ENCODE measurements at regions not wholly inside any gene's neighbourhood (a gene's known extent, or its start where the extent isn't known, plus 50 kb on each side); places are given as distances from the start of the nearest gene placed in this dataset.

DNA sequence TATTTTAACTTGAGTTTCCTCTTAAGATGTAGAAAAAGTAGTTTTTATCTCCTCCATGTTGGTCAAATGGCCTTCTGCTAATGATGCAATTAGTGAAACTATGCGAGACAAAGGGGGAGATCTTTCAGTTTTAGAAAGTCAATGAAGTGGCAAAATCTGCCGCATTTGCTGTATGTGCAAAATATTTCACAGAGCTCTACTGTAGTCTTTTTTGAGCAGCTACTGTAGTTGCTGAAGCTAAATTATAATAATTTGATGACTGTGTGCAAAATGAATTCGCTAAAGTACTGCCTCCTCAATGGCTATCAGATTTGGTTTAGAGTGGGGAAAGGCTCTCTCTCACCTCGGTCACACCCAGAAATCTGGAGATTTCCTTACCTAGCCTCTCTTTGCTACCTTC is 267.6 kb upstream of the ZFP64 start:
- no peak for DNase-seq (ENCODE audit: low spot score)
- Histone ChIP-seq H3K27ac (ENCODE audit: low read depth in 1 of 2, low read length in 2 of 2) (no peak overlapping the region), H3K4me1 (ENCODE audit: control insufficient read depth in 4 of 4, insufficient read depth in 4 of 4, low read length in 3 of 4) (no peaks in the 10 kb centered on the region), H3K36me3 (ENCODE audit: control insufficient read depth in 4 of 4, insufficient read depth in 3 of 4, low read depth in 1 of 4, low read length in 3 of 4) (no peaks in the 10 kb centered on the region), H3K9me3 (ENCODE audit: control insufficient read depth in 4 of 4, low read length in 3 of 4) (no peaks in the 10 kb centered on the region), H3K4me3 (ENCODE audit: low read depth in 1 of 3, low read length in 3 of 3) (no peak overlapping the region), H3K9ac (ENCODE audit: low read depth in 1 of 2, low read length in 2 of 2) (no peak overlapping the region), H3K27me3 (ENCODE audit: control insufficient read depth in 4 of 4, insufficient read depth in 4 of 4, low read length in 3 of 4) (no peaks in the 10 kb centered on the region)
- TF ChIP-seq, protein P1, sequence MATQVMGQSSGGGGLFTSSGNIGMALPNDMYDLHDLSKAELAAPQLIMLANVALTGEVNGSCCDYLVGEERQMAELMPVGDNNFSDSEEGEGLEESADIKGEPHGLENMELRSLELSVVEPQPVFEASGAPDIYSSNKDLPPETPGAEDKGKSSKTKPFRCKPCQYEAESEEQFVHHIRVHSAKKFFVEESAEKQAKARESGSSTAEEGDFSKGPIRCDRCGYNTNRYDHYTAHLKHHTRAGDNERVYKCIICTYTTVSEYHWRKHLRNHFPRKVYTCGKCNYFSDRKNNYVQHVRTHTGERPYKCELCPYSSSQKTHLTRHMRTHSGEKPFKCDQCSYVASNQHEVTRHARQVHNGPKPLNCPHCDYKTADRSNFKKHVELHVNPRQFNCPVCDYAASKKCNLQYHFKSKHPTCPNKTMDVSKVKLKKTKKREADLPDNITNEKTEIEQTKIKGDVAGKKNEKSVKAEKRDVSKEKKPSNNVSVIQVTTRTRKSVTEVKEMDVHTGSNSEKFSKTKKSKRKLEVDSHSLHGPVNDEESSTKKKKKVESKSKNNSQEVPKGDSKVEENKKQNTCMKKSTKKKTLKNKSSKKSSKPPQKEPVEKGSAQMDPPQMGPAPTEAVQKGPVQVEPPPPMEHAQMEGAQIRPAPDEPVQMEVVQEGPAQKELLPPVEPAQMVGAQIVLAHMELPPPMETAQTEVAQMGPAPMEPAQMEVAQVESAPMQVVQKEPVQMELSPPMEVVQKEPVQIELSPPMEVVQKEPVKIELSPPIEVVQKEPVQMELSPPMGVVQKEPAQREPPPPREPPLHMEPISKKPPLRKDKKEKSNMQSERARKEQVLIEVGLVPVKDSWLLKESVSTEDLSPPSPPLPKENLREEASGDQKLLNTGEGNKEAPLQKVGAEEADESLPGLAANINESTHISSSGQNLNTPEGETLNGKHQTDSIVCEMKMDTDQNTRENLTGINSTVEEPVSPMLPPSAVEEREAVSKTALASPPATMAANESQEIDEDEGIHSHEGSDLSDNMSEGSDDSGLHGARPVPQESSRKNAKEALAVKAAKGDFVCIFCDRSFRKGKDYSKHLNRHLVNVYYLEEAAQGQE (IDR thresholded peaks at IDR 0.05) = no peak
- TF ChIP-seq, protein P2, sequence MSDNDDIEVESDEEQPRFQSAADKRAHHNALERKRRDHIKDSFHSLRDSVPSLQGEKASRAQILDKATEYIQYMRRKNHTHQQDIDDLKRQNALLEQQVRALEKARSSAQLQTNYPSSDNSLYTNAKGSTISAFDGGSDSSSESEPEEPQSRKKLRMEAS (IDR thresholded peaks at IDR 0.05) = no peak
- TF ChIP-seq FOXA2 (IDR thresholded peaks at IDR 0.05) = no peak
- no peak for TF ChIP-seq RAD21 (IDR thresholded peaks at IDR 0.05)
- TF ChIP-seq, protein P3, sequence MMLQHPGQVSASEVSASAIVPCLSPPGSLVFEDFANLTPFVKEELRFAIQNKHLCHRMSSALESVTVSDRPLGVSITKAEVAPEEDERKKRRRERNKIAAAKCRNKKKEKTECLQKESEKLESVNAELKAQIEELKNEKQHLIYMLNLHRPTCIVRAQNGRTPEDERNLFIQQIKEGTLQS (IDR thresholded peaks at IDR 0.05) = no peak
- TF ChIP-seq JUND (IDR thresholded peaks at IDR 0.05) = no peak
- TF ChIP-seq, protein P4, sequence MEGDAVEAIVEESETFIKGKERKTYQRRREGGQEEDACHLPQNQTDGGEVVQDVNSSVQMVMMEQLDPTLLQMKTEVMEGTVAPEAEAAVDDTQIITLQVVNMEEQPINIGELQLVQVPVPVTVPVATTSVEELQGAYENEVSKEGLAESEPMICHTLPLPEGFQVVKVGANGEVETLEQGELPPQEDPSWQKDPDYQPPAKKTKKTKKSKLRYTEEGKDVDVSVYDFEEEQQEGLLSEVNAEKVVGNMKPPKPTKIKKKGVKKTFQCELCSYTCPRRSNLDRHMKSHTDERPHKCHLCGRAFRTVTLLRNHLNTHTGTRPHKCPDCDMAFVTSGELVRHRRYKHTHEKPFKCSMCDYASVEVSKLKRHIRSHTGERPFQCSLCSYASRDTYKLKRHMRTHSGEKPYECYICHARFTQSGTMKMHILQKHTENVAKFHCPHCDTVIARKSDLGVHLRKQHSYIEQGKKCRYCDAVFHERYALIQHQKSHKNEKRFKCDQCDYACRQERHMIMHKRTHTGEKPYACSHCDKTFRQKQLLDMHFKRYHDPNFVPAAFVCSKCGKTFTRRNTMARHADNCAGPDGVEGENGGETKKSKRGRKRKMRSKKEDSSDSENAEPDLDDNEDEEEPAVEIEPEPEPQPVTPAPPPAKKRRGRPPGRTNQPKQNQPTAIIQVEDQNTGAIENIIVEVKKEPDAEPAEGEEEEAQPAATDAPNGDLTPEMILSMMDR (IDR thresholded peaks at IDR 0.05; ENCODE audit: low read depth, low read length, missing input control) = no peak
- no peak for TF ChIP-seq HNF4G (IDR thresholded peaks at IDR 0.05)
- no peak for TF ChIP-seq GABPA (IDR thresholded peaks at IDR 0.05 in 1 of 2, conservative IDR thresholded peaks at IDR 0.05 in 1 of 2)
- TF ChIP-seq, protein P5, sequence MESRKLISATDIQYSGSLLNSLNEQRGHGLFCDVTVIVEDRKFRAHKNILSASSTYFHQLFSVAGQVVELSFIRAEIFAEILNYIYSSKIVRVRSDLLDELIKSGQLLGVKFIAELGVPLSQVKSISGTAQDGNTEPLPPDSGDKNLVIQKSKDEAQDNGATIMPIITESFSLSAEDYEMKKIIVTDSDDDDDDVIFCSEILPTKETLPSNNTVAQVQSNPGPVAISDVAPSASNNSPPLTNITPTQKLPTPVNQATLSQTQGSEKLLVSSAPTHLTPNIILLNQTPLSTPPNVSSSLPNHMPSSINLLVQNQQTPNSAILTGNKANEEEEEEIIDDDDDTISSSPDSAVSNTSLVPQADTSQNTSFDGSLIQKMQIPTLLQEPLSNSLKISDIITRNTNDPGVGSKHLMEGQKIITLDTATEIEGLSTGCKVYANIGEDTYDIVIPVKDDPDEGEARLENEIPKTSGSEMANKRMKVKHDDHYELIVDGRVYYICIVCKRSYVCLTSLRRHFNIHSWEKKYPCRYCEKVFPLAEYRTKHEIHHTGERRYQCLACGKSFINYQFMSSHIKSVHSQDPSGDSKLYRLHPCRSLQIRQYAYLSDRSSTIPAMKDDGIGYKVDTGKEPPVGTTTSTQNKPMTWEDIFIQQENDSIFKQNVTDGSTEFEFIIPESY (IDR thresholded peaks at IDR 0.05) = no peak
- no peak for TF ChIP-seq HNF4A (conservative IDR thresholded peaks at IDR 0.05)
- no peak for TF ChIP-seq SP1 (IDR thresholded peaks at IDR 0.05)
- no peak for TF ChIP-seq TAF1 (conservative IDR thresholded peaks at IDR 0.05)
- TF ChIP-seq FOXA1 (IDR thresholded peaks at IDR 0.05) = no peak
- 89% methylated on average over 4 of the region's 4 CpGs for WGBS

DNA sequence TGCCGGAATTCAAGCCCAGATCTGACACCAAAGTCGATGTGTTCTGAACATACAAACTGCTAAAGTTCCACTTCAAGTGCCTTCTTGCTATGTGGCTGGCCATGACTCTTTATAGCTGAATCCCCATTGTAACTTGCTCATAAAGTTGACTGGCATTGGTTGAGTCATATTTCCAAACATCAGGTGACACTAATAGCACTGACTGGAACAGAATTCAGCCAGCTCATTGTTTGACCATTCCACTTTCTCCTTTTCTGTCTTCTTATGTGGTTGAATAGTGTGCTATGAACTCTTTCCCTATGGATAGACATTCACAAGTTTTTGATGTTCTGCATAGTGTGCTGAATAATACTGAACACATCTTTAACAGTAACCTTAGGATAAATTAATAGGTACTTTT is 266.2 kb upstream of the ZFP64 start:
- no peak overlapping the region for H3K4me3 ChIP-seq (ENCODE audit: low read depth in 1 of 3, low read length in 3 of 3)
- no peak for TF ChIP-seq TAF1 (conservative IDR thresholded peaks at IDR 0.05)
- no peaks in the 10 kb centered on the region for H3K36me3 ChIP-seq (ENCODE audit: control insufficient read depth in 4 of 4, insufficient read depth in 3 of 4, low read depth in 1 of 4, low read length in 3 of 4)
- no peak overlapping the region for H3K9ac ChIP-seq (ENCODE audit: low read depth in 1 of 2, low read length in 2 of 2)
- no peak for DNase-seq (ENCODE audit: low spot score)
- no peaks in the 10 kb centered on the region for H3K27me3 ChIP-seq (ENCODE audit: control insufficient read depth in 4 of 4, insufficient read depth in 4 of 4, low read length in 3 of 4)
- H3K27ac ChIP-seq (ENCODE audit: low read depth in 1 of 2, low read length in 2 of 2) = no peak overlapping the region
- 95% methylated on average over 2 of the region's 2 CpGs for WGBS
- H3K4me1 ChIP-seq (ENCODE audit: control insufficient read depth in 4 of 4, insufficient read depth in 4 of 4, low read length in 3 of 4) = no peaks in the 10 kb centered on the region
- no peaks in the 10 kb centered on the region for H3K9me3 ChIP-seq (ENCODE audit: control insufficient read depth in 4 of 4, low read length in 3 of 4)
